Gastrocnemius medialis (tissue), 4 donors: ENCODE measurements at regions not wholly inside any gene's neighbourhood (a gene's known extent, or its start where the extent isn't known, plus 50 kb on each side); places are given as distances from the start of the nearest gene placed in this dataset.

Source experiments
- POLR2A ChIP-seq, 2 donors: fragments of 450-650 bp; IDR thresholded peaks; one replicate each; pipeline ENCODE4 v1.6.1; 2017; ENCODE audit warnings: antibody characterized with exemption in 2 of 2, mild to moderate bottlenecking in 2 of 2, moderate library complexity in 2 of 2
- TF ChIP-seq, protein P1 (sequence below), 5 experiments: fragments of 450-650 bp in 3 of 5; fragments of 200-600 bp in 2 of 5; sonication (generic) in 2 of 5; IDR thresholded peaks in 4 of 5; conservative IDR thresholded peaks in 1 of 5; 1 replicate in 4 of 5; 2 replicates in 1 of 5; pipeline ENCODE4 v1.5.1; 2016 to 2019; ENCODE audit warnings: antibody characterized with exemption in 5 of 5, mild to moderate bottlenecking in 3 of 5, moderate library complexity in 3 of 5

DNA sequence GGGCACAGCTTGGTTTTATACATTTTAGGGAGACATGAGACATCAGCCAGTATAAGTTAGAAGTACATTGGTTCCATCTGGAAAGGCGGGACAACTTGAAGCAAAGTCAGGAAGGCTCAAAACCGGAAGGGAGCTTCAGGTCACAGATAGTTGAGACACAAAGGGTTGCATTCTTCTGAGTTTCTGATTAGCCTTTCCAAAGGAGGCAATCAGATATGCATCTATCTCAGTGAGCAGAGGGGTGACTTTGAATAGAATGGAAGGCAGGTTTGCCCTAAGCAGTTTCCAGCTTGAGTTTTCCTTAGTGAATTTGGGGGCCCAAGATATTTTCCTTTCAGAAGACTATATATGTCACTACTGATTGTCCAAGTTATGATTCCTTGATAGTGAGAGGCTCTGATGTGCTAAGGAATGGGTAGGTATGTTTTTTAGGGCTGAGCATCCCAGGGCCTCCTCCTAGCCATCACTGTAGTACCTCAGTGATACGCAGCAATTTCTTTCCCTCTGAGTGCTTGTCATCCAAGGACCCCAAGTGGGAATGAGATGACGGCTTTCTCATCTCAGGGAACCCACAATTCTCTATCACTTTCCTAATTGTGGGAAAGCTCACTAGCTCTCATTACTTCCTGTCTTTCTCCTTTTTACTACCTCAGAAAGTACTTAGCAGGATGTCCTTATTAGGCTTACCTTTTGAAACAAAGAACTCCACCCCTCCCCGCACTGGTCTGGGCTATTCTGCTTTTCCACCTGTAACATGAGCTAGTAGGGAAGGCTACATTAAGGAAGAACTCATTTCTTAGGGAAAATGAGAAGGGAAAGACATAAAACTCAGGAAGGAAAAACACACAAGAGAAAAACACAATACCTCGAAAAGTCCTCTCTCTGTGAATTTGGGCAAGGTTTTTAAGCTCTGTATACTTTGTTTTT lies 632.7 kb downstream of the RAPGEF2 start:
- TF ChIP-seq, protein P1, sequence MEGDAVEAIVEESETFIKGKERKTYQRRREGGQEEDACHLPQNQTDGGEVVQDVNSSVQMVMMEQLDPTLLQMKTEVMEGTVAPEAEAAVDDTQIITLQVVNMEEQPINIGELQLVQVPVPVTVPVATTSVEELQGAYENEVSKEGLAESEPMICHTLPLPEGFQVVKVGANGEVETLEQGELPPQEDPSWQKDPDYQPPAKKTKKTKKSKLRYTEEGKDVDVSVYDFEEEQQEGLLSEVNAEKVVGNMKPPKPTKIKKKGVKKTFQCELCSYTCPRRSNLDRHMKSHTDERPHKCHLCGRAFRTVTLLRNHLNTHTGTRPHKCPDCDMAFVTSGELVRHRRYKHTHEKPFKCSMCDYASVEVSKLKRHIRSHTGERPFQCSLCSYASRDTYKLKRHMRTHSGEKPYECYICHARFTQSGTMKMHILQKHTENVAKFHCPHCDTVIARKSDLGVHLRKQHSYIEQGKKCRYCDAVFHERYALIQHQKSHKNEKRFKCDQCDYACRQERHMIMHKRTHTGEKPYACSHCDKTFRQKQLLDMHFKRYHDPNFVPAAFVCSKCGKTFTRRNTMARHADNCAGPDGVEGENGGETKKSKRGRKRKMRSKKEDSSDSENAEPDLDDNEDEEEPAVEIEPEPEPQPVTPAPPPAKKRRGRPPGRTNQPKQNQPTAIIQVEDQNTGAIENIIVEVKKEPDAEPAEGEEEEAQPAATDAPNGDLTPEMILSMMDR (IDR thresholded peaks at IDR 0.05 in 4 of 5, conservative IDR thresholded peaks at IDR 0.05 in 1 of 5), result no peak
- TF ChIP-seq POLR2A (IDR thresholded peaks at IDR 0.05), result no peak
